ENCODE measurements at regions not wholly inside any gene's neighbourhood (a gene's known extent, or its start where the extent isn't known, plus 50 kb on each side); places are given as distances from the start of the nearest gene placed in this dataset.

DNA sequence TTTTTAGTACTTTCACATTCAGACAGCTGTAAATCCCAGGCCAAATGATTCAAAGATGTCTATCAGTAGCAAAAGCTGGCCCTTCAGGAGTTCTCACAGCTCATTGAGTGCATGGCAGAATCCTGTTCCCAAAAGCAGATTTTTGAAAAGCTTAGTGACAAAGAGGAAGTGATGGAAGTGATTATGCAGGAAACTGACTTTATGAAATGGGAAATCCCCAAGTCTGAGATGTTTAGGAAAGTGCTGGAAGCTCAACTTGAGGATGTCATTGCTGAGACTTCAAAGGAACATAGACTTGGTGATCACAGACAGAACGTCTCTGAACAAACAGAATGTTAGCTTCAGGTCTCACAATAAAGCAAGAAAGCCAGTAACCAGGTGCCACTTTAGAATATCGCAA, 51.0 kb upstream of the CFAP47 start:
- ATAC-seq (ENCODE audit: low read depth) (no peak), DNase-seq (no peak)
- CTCF ChIA-PET, result interaction anchor here (0.6 kb wide), 1 partner anchor 950 kb away, joined by 3 read pairs; no protein-coding TSS in a partner anchor
- Histone ChIP-seq H3K14ac (replicated peaks; ENCODE audit: low read depth, low read length) (no peak overlapping the region), H3K4me3 (ENCODE audit: insufficient read depth, low read depth, low read length) (no peak overlapping the region), H3K9me1 (ENCODE audit: insufficient read depth, low read length) (no peaks in the 10 kb centered on the region), H3K9ac (ENCODE audit: low read depth, low read length) (no peak overlapping the region), H3K79me1 (ENCODE audit: low read depth in 1 of 2, low read length in 2 of 2) (no peaks in the 10 kb centered on the region), H2AK5ac (ENCODE audit: low read depth, low read length) (no peak overlapping the region), H4K5ac (ENCODE audit: low read depth, low read length) (no peak overlapping the region), H4K91ac (ENCODE audit: insufficient read depth, low read depth, low read length) (no peak overlapping the region), H2BK5ac (ENCODE audit: low read depth, low read length, poor library complexity, severe bottlenecking) (no peak overlapping the region), H3K9me3 (ENCODE audit: control insufficient read depth, insufficient read depth, low read length) (no peaks in the 10 kb centered on the region), H3K56ac (ENCODE audit: extremely low read depth, insufficient read depth, low read length) (no peak overlapping the region), H3K23ac (ENCODE audit: low read depth, low read length) (no peak overlapping the region), H3K36me3 (ENCODE audit: control insufficient read depth, insufficient read depth, low read length) (no peaks in the 10 kb centered on the region), H2AK9ac (replicated peaks; ENCODE audit: low read depth, low read length, poor library complexity) (no peak overlapping the region), H4K8ac (ENCODE audit: low read depth in 2 of 2, low read length in 2 of 2) (no peak overlapping the region), H3K27me3 (ENCODE audit: control insufficient read depth, insufficient read depth, low read length) (no peaks in the 10 kb centered on the region), H3K4ac (ENCODE audit: low read depth, low read length) (no peak overlapping the region), H2AFZ (replicated peaks; ENCODE audit: low read length, poor library complexity) (no peak overlapping the region), H2BK120ac (ENCODE audit: low read depth, low read length) (no peak overlapping the region), H3K18ac (ENCODE audit: low read depth, low read length) (no peak overlapping the region), H3K27ac (ENCODE audit: insufficient read depth, low read length) (no peak overlapping the region), H4K20me1 (ENCODE audit: insufficient read depth, low read length) (no peaks in the 10 kb centered on the region), H2BK20ac (ENCODE audit: low read depth, low read length) (no peak overlapping the region), H3K4me1 (ENCODE audit: control insufficient read depth, insufficient read depth, low read length) (no peaks in the 10 kb centered on the region), H2BK15ac (ENCODE audit: low read depth, low read length) (no peak overlapping the region), H3K4me2 (ENCODE audit: low read depth, low read length) (no peak overlapping the region)
- no CpG with 5 or more reads among the region's 2 CpGs for WGBS, 2 experiments (ENCODE audit: extremely low coverage in 2 of 2, insufficient read length in 1 of 2)
- intact Hi-C loops (cut with micrococcal nuclease) (no loop called here), in situ Hi-C loops (cut with MboI; ENCODE audit: low sequenced_read_pairs) (no loop called here), dilution Hi-C loops (cut with HindIII; ENCODE audit: low sequenced_read_pairs, unreplicated experiment) (no loop called here)
- no TSS peak for BruUV-seq (replicated peaks)
- TF ChIP-seq, protein P1, sequence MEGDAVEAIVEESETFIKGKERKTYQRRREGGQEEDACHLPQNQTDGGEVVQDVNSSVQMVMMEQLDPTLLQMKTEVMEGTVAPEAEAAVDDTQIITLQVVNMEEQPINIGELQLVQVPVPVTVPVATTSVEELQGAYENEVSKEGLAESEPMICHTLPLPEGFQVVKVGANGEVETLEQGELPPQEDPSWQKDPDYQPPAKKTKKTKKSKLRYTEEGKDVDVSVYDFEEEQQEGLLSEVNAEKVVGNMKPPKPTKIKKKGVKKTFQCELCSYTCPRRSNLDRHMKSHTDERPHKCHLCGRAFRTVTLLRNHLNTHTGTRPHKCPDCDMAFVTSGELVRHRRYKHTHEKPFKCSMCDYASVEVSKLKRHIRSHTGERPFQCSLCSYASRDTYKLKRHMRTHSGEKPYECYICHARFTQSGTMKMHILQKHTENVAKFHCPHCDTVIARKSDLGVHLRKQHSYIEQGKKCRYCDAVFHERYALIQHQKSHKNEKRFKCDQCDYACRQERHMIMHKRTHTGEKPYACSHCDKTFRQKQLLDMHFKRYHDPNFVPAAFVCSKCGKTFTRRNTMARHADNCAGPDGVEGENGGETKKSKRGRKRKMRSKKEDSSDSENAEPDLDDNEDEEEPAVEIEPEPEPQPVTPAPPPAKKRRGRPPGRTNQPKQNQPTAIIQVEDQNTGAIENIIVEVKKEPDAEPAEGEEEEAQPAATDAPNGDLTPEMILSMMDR (conservative IDR thresholded peaks at IDR 0.05; ENCODE audit: low read depth, low read length), result no peak
- TF ChIP-seq POLR2A (IDR thresholded peaks at IDR 0.05; ENCODE audit: low read depth, low read length) (no peak), USF2 (IDR thresholded peaks at IDR 0.05; ENCODE audit: low read depth, low read length) (no peak), FOS (IDR thresholded peaks at IDR 0.05; ENCODE audit: low read depth, low read length) (no peak)
- POLR2A ChIA-PET (ENCODE audit: unreplicated experiment), result no interaction called here

Measured in IMR-90 (cell line).